PC-9 (cell line): ENCODE measurements at regions not wholly inside any gene's neighbourhood (a gene's known extent, or its start where the extent isn't known, plus 50 kb on each side); places are given as distances from the start of the nearest gene placed in this dataset.
"Not testable (repeated sequence)": the region's sequence is repeated elsewhere in the genome, so short reads cannot be mapped to it uniquely, and the experiment has no call there.

ENCODE experiments used
- BruUV-seq: library from RNA; stranded (reverse); fragments of 400-500 nt; replicated peaks from 2 replicates; lab custom pipeline; 2021; lab: Mats Ljungman, UMichigan
- CTCF ChIA-PET: fragments of 300-600 bp; sonication (Branson Sonifier 250); formaldehyde crosslinking; loops from one replicate; lab custom pipeline; 2022; ENCODE audit warnings: antibody characterized with exemption; lab: Charles Lee
- POLR2A ChIA-PET: fragments of 300-600 bp; sonication (Branson Sonifier 250); formaldehyde crosslinking; loops from one replicate; lab custom pipeline; 2022; ENCODE audit warnings: antibody characterized with exemption; ENCODE audit not compliant: unreplicated experiment; lab: Charles Lee
- DNase-seq, 2 experiments: peaks; one replicate each; pipeline versions ENCODE4 v3.0.0 to v3.0.0-alpha.2; 2015 to 2022; ENCODE audit warnings: mixed read lengths in 1 of 2
- H2AFZ ChIP-seq: fragments of 200-600 bp; sonication (generic); 2 replicates; pipeline ENCODE4 v1.8.1; 2017; ENCODE audit warnings: antibody characterized with exemption
- H3F3A ChIP-seq: fragments of 200-600 bp; sonication (generic); 2 replicates; pipeline ENCODE4 v1.8.1; 2017; ENCODE audit warnings: antibody characterized with exemption, mild to moderate bottlenecking, low read depth; ENCODE audit not compliant: insufficient read depth
- H3K27ac ChIP-seq: fragments of 200-600 bp; sonication (generic); 2 replicates; pipeline ENCODE4 v1.6.1; 2016; ENCODE audit warnings: mixed run types
- H3K27me3 ChIP-seq: fragments of 200-600 bp; sonication (generic); 2 replicates; pipeline ENCODE4 v1.6.1; 2016; ENCODE audit warnings: low read depth, mixed run types; ENCODE audit not compliant: insufficient read depth
- H3K36me3 ChIP-seq: fragments of 200-600 bp; sonication (generic); 2 replicates; pipeline ENCODE4 v1.6.1; 2016; ENCODE audit warnings: low read depth, mixed run types
- H3K4me1 ChIP-seq: fragments of 200-600 bp; sonication (generic); replicated peaks from 2 replicates; pipeline ENCODE4 v1.6.1; 2016; ENCODE audit warnings: mixed run types; ENCODE audit not compliant: insufficient read depth
- H3K4me2 ChIP-seq: fragments of 200-600 bp; sonication (generic); 2 replicates; pipeline ENCODE4 v1.6.1; 2017; ENCODE audit warnings: mixed run types
- H3K4me3 ChIP-seq: fragments of 200-600 bp; sonication (generic); 2 replicates; pipeline ENCODE4 v1.6.1; 2016; ENCODE audit warnings: mixed run types
- H3K79me2 ChIP-seq: fragments of 200-600 bp; sonication (generic); 2 replicates; pipeline ENCODE4 v1.6.1; 2017; ENCODE audit warnings: low read depth, mixed run types
- H3K9me2 ChIP-seq: fragments of 200-600 bp; sonication (generic); 2 replicates; pipeline ENCODE4 v1.8.1; 2017; ENCODE audit warnings: mild to moderate bottlenecking; ENCODE audit not compliant: insufficient read depth
- H3K9me3 ChIP-seq: fragments of 200-600 bp; sonication (generic); 2 replicates; pipeline ENCODE4 v1.8.1; 2016; ENCODE audit warnings: low read depth; ENCODE audit not compliant: insufficient read depth
- H4K20me1 ChIP-seq: fragments of 200-600 bp; sonication (generic); 2 replicates; pipeline ENCODE4 v1.8.1; 2017; ENCODE audit not compliant: insufficient read depth
- CTCF ChIP-seq: fragments of 200-600 bp; sonication (generic); conservative IDR thresholded peaks from 2 replicates; pipeline ENCODE4 v1.6.1; 2017; ENCODE audit warnings: mixed run types, antibody characterized with exemption, mild to moderate bottlenecking, moderate library complexity
- EZH2 ChIP-seq: fragments of 200-600 bp; sonication (generic); IDR thresholded peaks from 2 replicates; pipeline ENCODE4 v1.8.0; 2017; ENCODE audit warnings: antibody characterized with exemption, low read depth
- intact Hi-C: fragments of 100-400 bp; cut with micrococcal nuclease; formaldehyde crosslinking; loops from one replicate; pipeline ENCODE4 v1.10.0; 2022; ENCODE audit not compliant: unreplicated experiment

GRCh38 chr16:64083428-64084129, 1038.3 kb downstream of the CDH11 start:
- H3F3A ChIP-seq = no peaks in the 10 kb centered on the region
- POLR2A ChIA-PET = no interaction called here
- no peak overlapping the region for H2AFZ ChIP-seq
- H3K27me3 ChIP-seq = no peaks in the 10 kb centered on the region; the same call in 1 of the 2 replicates
- CTCF ChIA-PET = no interaction called here
- DNase-seq = no peak
- H3K79me2 ChIP-seq = no peaks in the 10 kb centered on the region
- no peak for TF ChIP-seq EZH2
- no peak for TF ChIP-seq CTCF
- H3K4me2 ChIP-seq = no peak overlapping the region
- H3K4me1 ChIP-seq = no peaks in the 10 kb centered on the region
- no peaks in the 10 kb centered on the region for H4K20me1 ChIP-seq
- no peaks in the 10 kb centered on the region for H3K9me3 ChIP-seq
- no peaks in the 10 kb centered on the region for H3K9me2 ChIP-seq
- intact Hi-C loops = no loop called here
- no peak overlapping the region for H3K27ac ChIP-seq
- no peaks in the 10 kb centered on the region for H3K36me3 ChIP-seq
- BruUV-seq = no TSS peak
- H3K4me3 ChIP-seq = no peak overlapping the region

GRCh38 chr16:64077242-64077641, 1044.6 kb downstream of the CDH11 start:
- Histone ChIP-seq H3K4me3 (no peak overlapping the region), H3K36me3 (no peaks in the 10 kb centered on the region), H3K4me1 (no peaks in the 10 kb centered on the region), H2AFZ (no peak overlapping the region), H3K27ac (no peak overlapping the region), H3K9me3 (no peaks in the 10 kb centered on the region), H3K4me2 (no peak overlapping the region), H3K27me3 (no peaks in the 10 kb centered on the region; the same call in 1 of the 2 replicates), H3K9me2 (no peaks in the 10 kb centered on the region), H3F3A (no peaks in the 10 kb centered on the region), H4K20me1 (no peaks in the 10 kb centered on the region), H3K79me2 (no peaks in the 10 kb centered on the region)
- ChIA-PET CTCF (no interaction called here), POLR2A (no interaction called here)
- no peak for TF ChIP-seq EZH2
- no peak for TF ChIP-seq CTCF
- no peak for DNase-seq
- no TSS peak for BruUV-seq
- intact Hi-C loops = no loop called here

GRCh38 chr16:64074706-64075105, 1047.2 kb downstream of the CDH11 start:
- intact Hi-C loops = no loop called here
- Histone ChIP-seq H3K9me2 (no peaks in the 10 kb centered on the region), H3K79me2 (no peaks in the 10 kb centered on the region), H3K36me3 (no peaks in the 10 kb centered on the region), H3K9me3 (no peaks in the 10 kb centered on the region), H3K27ac (no peak overlapping the region), H3K4me1 (no peaks in the 10 kb centered on the region), H4K20me1 (no peaks in the 10 kb centered on the region), H3K4me3 (no peak overlapping the region), H3K4me2 (no peak overlapping the region), H2AFZ (no peak overlapping the region), H3K27me3 (no peaks in the 10 kb centered on the region; the same call in 1 of the 2 replicates), H3F3A (no peaks in the 10 kb centered on the region)
- TF ChIP-seq CTCF (no peak), EZH2 (no peak)
- DNase-seq = no peak
- BruUV-seq = no TSS peak
- ChIA-PET POLR2A (no interaction called here), CTCF (no interaction called here)

GRCh38 chr16:64072131-64072730, 1049.6 kb downstream of the CDH11 start:
- H3K27ac ChIP-seq, H3F3A ChIP-seq, intact Hi-C loops, H3K4me1 ChIP-seq, H3K79me2 ChIP-seq, H3K27me3 ChIP-seq, POLR2A ChIA-PET, DNase-seq, H4K20me1 ChIP-seq, H3K4me2 ChIP-seq, H3K9me3 ChIP-seq, BruUV-seq, H3K9me2 ChIP-seq, H3K36me3 ChIP-seq, CTCF ChIA-PET, H3K4me3 ChIP-seq, H2AFZ ChIP-seq: not testable (repeated sequence)
